ENCODE measurements at regions not wholly inside any gene's neighbourhood (a gene's known extent, or its start where the extent isn't known, plus 50 kb on each side); places are given as distances from the start of the nearest gene placed in this dataset.

- no peak for TF ChIP-seq CTCF (IDR thresholded peaks at IDR 0.05; ENCODE audit: borderline replicate concordance, extremely low read depth, low read length, poor library complexity, severe bottlenecking)
- TF ChIP-seq EZH2 (IDR thresholded peaks at IDR 0.05; ENCODE audit: borderline replicate concordance, low read depth, low read length, severe bottlenecking) = no peak
- ATAC-seq (ENCODE audit: insufficient read depth, low read depth) = no peak
- H3K9me3 ChIP-seq (ENCODE audit: insufficient read depth, low read length, severe bottlenecking) = no peaks in the 10 kb centered on the region
- no peaks in the 10 kb centered on the region for H3K4me1 ChIP-seq (ENCODE audit: insufficient read depth, low read length)
- no peak for DNase-seq
- no peaks in the 10 kb centered on the region for H4K20me1 ChIP-seq (ENCODE audit: insufficient read depth, low read length)
- no peak overlapping the region for H2AFZ ChIP-seq (ENCODE audit: low read depth, low read length)
- H3K36me3 ChIP-seq (ENCODE audit: insufficient read depth, low read length) = no peaks in the 10 kb centered on the region
- no peak overlapping the region for H3K4me3 ChIP-seq (ENCODE audit: low read depth in 1 of 2, low read length in 2 of 2)
- no peak overlapping the region for H3K9ac ChIP-seq (ENCODE audit: low read depth, low read length)
- H3K27me3 ChIP-seq (ENCODE audit: insufficient read depth, low read length, poor library complexity) = no peaks in the 10 kb centered on the region
- no peak overlapping the region for H3K4me2 ChIP-seq (ENCODE audit: insufficient read depth, low read length)
- no peaks in the 10 kb centered on the region for H3K79me2 ChIP-seq (ENCODE audit: insufficient read depth, low read length)
- no peak overlapping the region for H3K27ac ChIP-seq (ENCODE audit: low read length)
Measured at GRCh38 chr5:29185558-29185957, 2007.9 kb upstream of the CDH6 start.

- no peak overlapping the region for H3K4me3 ChIP-seq (ENCODE audit: low read depth in 1 of 2, low read length in 2 of 2)
- H3K4me2 ChIP-seq (ENCODE audit: insufficient read depth, low read length) = no peak overlapping the region
- DNase-seq (no peak), ATAC-seq (ENCODE audit: insufficient read depth, low read depth) (no peak)
- H3K36me3 ChIP-seq (ENCODE audit: insufficient read depth, low read length) = no peaks in the 10 kb centered on the region
- TF ChIP-seq EZH2 (IDR thresholded peaks at IDR 0.05; ENCODE audit: borderline replicate concordance, low read depth, low read length, severe bottlenecking) (no peak), CTCF (IDR thresholded peaks at IDR 0.05; ENCODE audit: borderline replicate concordance, extremely low read depth, low read length, poor library complexity, severe bottlenecking) (no peak)
- no peaks in the 10 kb centered on the region for H3K9me3 ChIP-seq (ENCODE audit: insufficient read depth, low read length, severe bottlenecking)
- H3K4me1 ChIP-seq (ENCODE audit: insufficient read depth, low read length) = no peaks in the 10 kb centered on the region
- H2AFZ ChIP-seq (ENCODE audit: low read depth, low read length) = no peak overlapping the region
- no peak overlapping the region for H3K9ac ChIP-seq (ENCODE audit: low read depth, low read length)
- H4K20me1 ChIP-seq (ENCODE audit: insufficient read depth, low read length) = no peaks in the 10 kb centered on the region
- H3K79me2 ChIP-seq (ENCODE audit: insufficient read depth, low read length) = no peaks in the 10 kb centered on the region
- H3K27me3 ChIP-seq (ENCODE audit: insufficient read depth, low read length, poor library complexity) = no peaks in the 10 kb centered on the region
- no peak overlapping the region for H3K27ac ChIP-seq (ENCODE audit: low read length)
Measured at GRCh38 chr5:29175774-29176173, 2017.7 kb upstream of the CDH6 start.

- DNase-seq (no peak), ATAC-seq (ENCODE audit: insufficient read depth, low read depth) (no peak)
- TF ChIP-seq EZH2 (IDR thresholded peaks at IDR 0.05; ENCODE audit: borderline replicate concordance, low read depth, low read length, severe bottlenecking) (no peak), CTCF (IDR thresholded peaks at IDR 0.05; ENCODE audit: borderline replicate concordance, extremely low read depth, low read length, poor library complexity, severe bottlenecking) (no peak)
- Histone ChIP-seq H3K27ac (ENCODE audit: low read length) (no peak overlapping the region), H3K9ac (ENCODE audit: low read depth, low read length) (no peak overlapping the region), H3K79me2 (ENCODE audit: insufficient read depth, low read length) (no peaks in the 10 kb centered on the region), H3K4me3 (ENCODE audit: low read depth in 1 of 2, low read length in 2 of 2) (no peak overlapping the region), H3K4me2 (ENCODE audit: insufficient read depth, low read length) (no peak overlapping the region), H3K36me3 (ENCODE audit: insufficient read depth, low read length) (no peaks in the 10 kb centered on the region), H3K9me3 (ENCODE audit: insufficient read depth, low read length, severe bottlenecking) (no peaks in the 10 kb centered on the region), H3K27me3 (ENCODE audit: insufficient read depth, low read length, poor library complexity) (no peaks in the 10 kb centered on the region), H2AFZ (ENCODE audit: low read depth, low read length) (no peak overlapping the region), H4K20me1 (ENCODE audit: insufficient read depth, low read length) (no peaks in the 10 kb centered on the region), H3K4me1 (ENCODE audit: insufficient read depth, low read length) (no peaks in the 10 kb centered on the region)
Measured at GRCh38 chr5:29170599-29170998, 2022.9 kb upstream of the CDH6 start.

- TF ChIP-seq EZH2 (IDR thresholded peaks at IDR 0.05; ENCODE audit: borderline replicate concordance, low read depth, low read length, severe bottlenecking) (no peak), CTCF (IDR thresholded peaks at IDR 0.05; ENCODE audit: borderline replicate concordance, extremely low read depth, low read length, poor library complexity, severe bottlenecking) (no peak)
- Histone ChIP-seq H2AFZ (ENCODE audit: low read depth, low read length) (no peak overlapping the region), H4K20me1 (ENCODE audit: insufficient read depth, low read length) (no peaks in the 10 kb centered on the region), H3K4me3 (ENCODE audit: low read depth in 1 of 2, low read length in 2 of 2) (no peak overlapping the region), H3K27me3 (ENCODE audit: insufficient read depth, low read length, poor library complexity) (no peaks in the 10 kb centered on the region), H3K4me2 (ENCODE audit: insufficient read depth, low read length) (no peak overlapping the region), H3K79me2 (ENCODE audit: insufficient read depth, low read length) (no peaks in the 10 kb centered on the region), H3K27ac (ENCODE audit: low read length) (no peak overlapping the region), H3K9me3 (ENCODE audit: insufficient read depth, low read length, severe bottlenecking) (no peaks in the 10 kb centered on the region), H3K36me3 (ENCODE audit: insufficient read depth, low read length) (no peaks in the 10 kb centered on the region), H3K4me1 (ENCODE audit: insufficient read depth, low read length) (no peaks in the 10 kb centered on the region), H3K9ac (ENCODE audit: low read depth, low read length) (no peak overlapping the region)
- DNase-seq = no peak
- ATAC-seq (ENCODE audit: insufficient read depth, low read depth) = no peak
Measured at GRCh38 chr5:29169886-29170285, 2023.6 kb upstream of the CDH6 start.

Data from DND-41 (cell line).